ENCODE measurements at regions not wholly inside any gene's neighbourhood (a gene's known extent, or its start where the extent isn't known, plus 50 kb on each side); places are given as distances from the start of the nearest gene placed in this dataset.

- TF ChIP-seq CTCF (conservative IDR thresholded peaks at IDR 0.05) (no peak), ZFX (IDR thresholded peaks at IDR 0.05) (no peak)
Observed at GRCh38 chr17:13741744-13742143, 140.0 kb upstream of the HS3ST3A1 start.

All from C4-2B (cell line).